A673 (cell line): ENCODE measurements at regions not wholly inside any gene's neighbourhood (a gene's known extent, or its start where the extent isn't known, plus 50 kb on each side); places are given as distances from the start of the nearest gene placed in this dataset.

Experiments
- BruUV-seq: library from RNA; stranded (reverse); fragments of 400-500 nt; replicated peaks from 2 replicates; lab custom pipeline; 2021; lab: Mats Ljungman, UMichigan
- CTCF ChIA-PET: fragments of 300-600 bp; sonication (Branson Sonifier 250); formaldehyde crosslinking; loops from one replicate; lab custom pipeline; 2022; ENCODE audit warnings: antibody characterized with exemption; lab: Charles Lee
- POLR2A ChIA-PET: fragments of 300-600 bp; sonication (Branson Sonifier 250); formaldehyde crosslinking; loops from one replicate; lab custom pipeline; 2022; ENCODE audit warnings: antibody characterized with exemption; ENCODE audit not compliant: low non-redundant PET; lab: Charles Lee
- DNase-seq: peaks from one replicate; pipeline ENCODE4 v3.0.0-alpha.2; 2015; ENCODE audit warnings: low spot score
- H3K27ac ChIP-seq: fragments of 200-600 bp; sonication (generic); 2 replicates; pipeline ENCODE4 v1.5.1; 2016; ENCODE audit warnings: mixed run types, low read depth, mild to moderate bottlenecking, mixed read lengths, antibody characterized with exemption, low read length; ENCODE audit not compliant: poor library complexity, severe bottlenecking
- H3K27me3 ChIP-seq: fragments of 200-600 bp; sonication (generic); replicated peaks from 2 replicates; pipeline ENCODE4 v1.6.1; 2017; ENCODE audit warnings: mixed run types, low read depth, mild to moderate bottlenecking, mixed read lengths, antibody characterized with exemption, low read length; ENCODE audit not compliant: insufficient read depth, poor library complexity
- H3K36me3 ChIP-seq: fragments of 200-600 bp; sonication (generic); 2 replicates; pipeline ENCODE4 v1.6.1; 2016; ENCODE audit warnings: mixed run types, mild to moderate bottlenecking, mixed read lengths, antibody characterized with exemption, low read length; ENCODE audit not compliant: insufficient read depth, poor library complexity, severe bottlenecking
- H3K4me1 ChIP-seq: fragments of 200-600 bp; sonication (generic); 2 replicates; pipeline ENCODE4 v1.6.1; 2017; ENCODE audit warnings: mixed run types, mild to moderate bottlenecking, mixed read lengths, antibody characterized with exemption, low read length; ENCODE audit not compliant: insufficient read depth, poor library complexity, severe bottlenecking
- H3K4me3 ChIP-seq: fragments of 200-600 bp; sonication (generic); 2 replicates; pipeline ENCODE4 v1.5.1; 2016; ENCODE audit warnings: low read depth, mixed run types, mild to moderate bottlenecking, mixed read lengths, low read length; ENCODE audit not compliant: poor library complexity, severe bottlenecking
- H3K9me3 ChIP-seq: fragments of 200-600 bp; sonication (generic); 2 replicates; pipeline ENCODE4 v1.6.1; 2016; ENCODE audit warnings: mixed run types, low read depth, mild to moderate bottlenecking, mixed read lengths, antibody characterized with exemption, low read length; ENCODE audit not compliant: poor library complexity, severe bottlenecking
- CTCF ChIP-seq: fragments of 300-800, 200-600 bp; sonication (generic); conservative IDR thresholded peaks from 2 replicates; pipeline ENCODE4 v1.5.1; 2017; ENCODE audit warnings: low read depth, mild to moderate bottlenecking, antibody characterized with exemption, low read length, moderate library complexity, mixed read lengths
- EZH2 ChIP-seq: fragments of 200-600 bp; sonication (generic); IDR thresholded peaks from 2 replicates; pipeline ENCODE4 v1.6.1; 2017; ENCODE audit warnings: borderline replicate concordance, low read depth, mild to moderate bottlenecking, mixed read lengths, antibody characterized with exemption, low read length; ENCODE audit not compliant: poor library complexity, severe bottlenecking
- intact Hi-C: fragments of 100-400 bp; cut with micrococcal nuclease; formaldehyde crosslinking; loops from one replicate; pipeline ENCODE4 v1.10.0; 2022; ENCODE audit not compliant: unreplicated experiment

- intact Hi-C loops = no loop called here
- H3K4me1 ChIP-seq = no peaks in the 10 kb centered on the region
- TF ChIP-seq EZH2 = no peak
These were observed 379.9 kb upstream of the EPHA7 start for GRCh38 chr6:93799226-93799625.

GRCh38 chr6:93794166-93794565 is 374.8 kb upstream of the EPHA7 start:
- no peaks in the 10 kb centered on the region for H3K27me3 ChIP-seq
- BruUV-seq = no TSS peak
- DNase-seq = no peak
- H3K4me1 ChIP-seq = no peaks in the 10 kb centered on the region
- H3K27ac ChIP-seq = no peak overlapping the region
- POLR2A ChIA-PET = no interaction called here
- no peaks in the 10 kb centered on the region for H3K9me3 ChIP-seq
- no peak for TF ChIP-seq EZH2
- TF ChIP-seq CTCF = no peak
- intact Hi-C loops = no loop called here
- no peak overlapping the region for H3K4me3 ChIP-seq
- CTCF ChIA-PET = no interaction called here
- H3K36me3 ChIP-seq = no peaks in the 10 kb centered on the region

More at GRCh38 chr6:93799226-93799625, 379.9 kb upstream of the EPHA7 start:
- H3K27ac ChIP-seq = no peak overlapping the region
- no peaks in the 10 kb centered on the region for H3K9me3 ChIP-seq
- no peak for DNase-seq
- no TSS peak for BruUV-seq
- H3K36me3 ChIP-seq = no peaks in the 10 kb centered on the region
- no peaks in the 10 kb centered on the region for H3K27me3 ChIP-seq
- H3K4me3 ChIP-seq = no peak overlapping the region
- ChIA-PET CTCF (no interaction called here), POLR2A (no interaction called here)

GRCh38 chr6:93792746-93793145 is 373.4 kb upstream of the EPHA7 start:
- H3K4me1 ChIP-seq = no peaks in the 10 kb centered on the region
- POLR2A ChIA-PET = no interaction called here
- intact Hi-C loops = no loop called here
- no peaks in the 10 kb centered on the region for H3K9me3 ChIP-seq
- BruUV-seq = no TSS peak
- TF ChIP-seq CTCF (no peak), EZH2 (no peak)
- H3K27me3 ChIP-seq = no peaks in the 10 kb centered on the region
- no peak overlapping the region for H3K27ac ChIP-seq
- no peak overlapping the region for H3K4me3 ChIP-seq
- CTCF ChIA-PET = no interaction called here
- no peak for DNase-seq
- H3K36me3 ChIP-seq = no peaks in the 10 kb centered on the region

- H3K36me3 ChIP-seq = no peaks in the 10 kb centered on the region
- no peak overlapping the region for H3K4me3 ChIP-seq
- H3K4me1 ChIP-seq = no peaks in the 10 kb centered on the region
- H3K27me3 ChIP-seq = no peaks in the 10 kb centered on the region
- intact Hi-C loops = no loop called here
- TF ChIP-seq EZH2 (no peak), CTCF (no peak)
- ChIA-PET POLR2A (no interaction called here), CTCF (no interaction called here)
- no peak overlapping the region for H3K27ac ChIP-seq
- no TSS peak for BruUV-seq
- H3K9me3 ChIP-seq = no peaks in the 10 kb centered on the region
- DNase-seq = no peak
These were observed 371.6 kb upstream of the EPHA7 start for GRCh38 chr6:93790981-93791380.
